ENCODE measurements at regions not wholly inside any gene's neighbourhood (a gene's known extent, or its start where the extent isn't known, plus 50 kb on each side); places are given as distances from the start of the nearest gene placed in this dataset.

DNA sequence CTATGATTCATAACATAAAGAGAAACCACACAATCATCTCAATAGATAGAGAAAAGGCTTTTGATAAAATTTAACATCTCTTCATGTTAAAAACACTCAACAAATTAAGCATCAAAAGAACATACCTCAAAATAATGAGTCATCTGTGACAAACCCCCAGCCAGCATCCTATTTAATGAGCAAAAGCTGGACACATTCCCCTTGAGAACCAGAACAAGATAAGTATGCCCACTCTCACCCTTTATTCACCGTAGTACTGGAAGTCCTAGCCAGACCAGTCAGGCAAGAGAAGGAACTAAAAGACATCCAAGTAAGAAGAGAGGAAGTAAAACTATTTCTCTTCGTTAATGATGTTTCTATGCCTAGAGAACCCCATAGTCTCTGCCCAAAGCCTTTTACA lies 507.2 kb downstream of the PABPC4L start:
- H3K4me3 ChIP-seq (ENCODE audit: severe bottlenecking): no peak overlapping the region
- ATAC-seq (ENCODE audit: low read depth) (no peak), DNase-seq (ENCODE audit: low spot score) (no peak)
- no peaks in the 10 kb centered on the region for H3K9me3 ChIP-seq (ENCODE audit: severe bottlenecking)
- H3K36me3 ChIP-seq (ENCODE audit: low read depth): no peaks in the 10 kb centered on the region
- no peak overlapping the region for H3K27ac ChIP-seq (ENCODE audit: poor library complexity, severe bottlenecking)
- H3K27me3 ChIP-seq (ENCODE audit: insufficient read depth, poor library complexity, severe bottlenecking): no peaks in the 10 kb centered on the region
- H3K4me1 ChIP-seq (ENCODE audit: insufficient read depth, poor library complexity, severe bottlenecking): no peaks in the 10 kb centered on the region
- no peak for TF ChIP-seq CTCF (IDR thresholded peaks at IDR 0.05; ENCODE audit: poor library complexity, severe bottlenecking)

- H3K4me3 ChIP-seq (ENCODE audit: severe bottlenecking): no peak overlapping the region
- no peaks in the 10 kb centered on the region for H3K9me3 ChIP-seq (ENCODE audit: severe bottlenecking)
- no peak overlapping the region for H3K27ac ChIP-seq (ENCODE audit: poor library complexity, severe bottlenecking)
- H3K36me3 ChIP-seq (ENCODE audit: low read depth): no peaks in the 10 kb centered on the region
- H3K4me1 ChIP-seq (ENCODE audit: insufficient read depth, poor library complexity, severe bottlenecking): no peaks in the 10 kb centered on the region
- no peaks in the 10 kb centered on the region for H3K27me3 ChIP-seq (ENCODE audit: insufficient read depth, poor library complexity, severe bottlenecking)
- DNase-seq (ENCODE audit: low spot score) (no peak), ATAC-seq (ENCODE audit: low read depth) (no peak)
- TF ChIP-seq CTCF (IDR thresholded peaks at IDR 0.05; ENCODE audit: poor library complexity, severe bottlenecking): no peak
Measured at GRCh38 chr4:133683967-133684366, 517.6 kb downstream of the PABPC4L start.

DNA sequence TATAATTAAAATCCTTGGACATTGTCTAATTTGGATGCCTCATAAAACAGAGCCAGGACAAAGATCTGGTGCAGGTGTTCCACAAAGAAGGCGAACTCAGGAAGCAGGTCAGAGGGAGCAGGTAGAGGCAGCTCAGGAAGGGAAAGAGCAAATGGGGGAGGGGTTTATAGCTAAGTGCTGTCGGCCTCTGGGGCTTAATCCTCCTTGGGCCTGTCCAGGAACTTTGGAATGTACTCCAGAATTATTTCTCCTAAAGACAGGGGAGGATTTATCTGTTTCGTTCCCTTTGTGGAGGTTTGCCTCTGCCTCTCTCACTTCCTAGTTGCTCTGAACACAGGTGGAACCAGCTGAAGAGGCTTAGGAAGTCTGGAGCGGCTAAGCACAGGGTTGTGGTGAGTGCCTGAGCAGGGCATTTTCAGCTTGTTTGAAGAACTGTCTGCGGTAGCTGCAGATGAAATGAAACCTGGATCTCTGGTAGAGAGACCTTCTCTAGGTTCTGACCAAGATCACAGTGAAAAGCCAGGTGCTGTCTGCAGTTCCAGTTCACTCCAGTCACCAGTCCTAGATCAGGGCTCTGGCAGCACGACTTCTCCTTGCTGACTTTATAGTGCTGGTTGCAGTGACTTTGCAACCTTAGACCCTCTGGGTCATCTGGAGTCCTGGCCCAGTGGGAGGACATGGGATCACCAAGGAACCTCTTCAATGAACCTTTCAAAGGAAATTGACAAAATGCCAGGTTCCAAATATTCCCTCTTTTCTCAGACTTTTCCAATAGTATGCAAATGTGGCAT lies 519.2 kb downstream of the PCDH10 start:
- Histone ChIP-seq H3K27ac (ENCODE audit: poor library complexity, severe bottlenecking) (no peak overlapping the region), H3K4me1 (ENCODE audit: insufficient read depth, poor library complexity, severe bottlenecking) (no peaks in the 10 kb centered on the region), H3K4me3 (ENCODE audit: severe bottlenecking) (no peak overlapping the region), H3K9me3 (ENCODE audit: severe bottlenecking) (no peaks in the 10 kb centered on the region), H3K27me3 (ENCODE audit: insufficient read depth, poor library complexity, severe bottlenecking) (no peaks in the 10 kb centered on the region), H3K36me3 (ENCODE audit: low read depth) (no peaks in the 10 kb centered on the region)
- TF ChIP-seq CTCF (IDR thresholded peaks at IDR 0.05; ENCODE audit: poor library complexity, severe bottlenecking): no peak
- DNase-seq (ENCODE audit: low spot score): no peak
- peak; percentile 21; the same call in 1 of the 3 replicates for ATAC-seq (ENCODE audit: low read depth)

DNA sequence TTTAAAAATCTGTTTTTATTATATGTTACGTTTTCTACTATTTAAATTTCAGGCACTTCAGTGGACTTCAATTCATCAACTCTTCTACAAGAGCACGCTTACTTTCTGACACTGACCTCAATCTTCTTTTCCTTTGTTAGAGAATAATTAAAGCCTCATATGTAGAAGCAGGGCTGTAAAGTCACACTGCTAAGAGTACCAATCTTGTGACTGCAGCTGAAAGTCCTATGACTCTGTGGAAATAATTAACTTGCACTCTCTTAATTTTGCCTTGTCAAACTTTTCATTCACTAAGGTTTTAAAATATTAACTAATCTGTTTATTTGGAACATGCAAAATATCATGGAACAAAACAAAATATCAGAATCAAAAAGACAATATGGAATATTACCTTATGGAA lies 498.1 kb downstream of the PCDH10 start:
- DNase-seq (ENCODE audit: low spot score): no peak
- Histone ChIP-seq H3K36me3 (ENCODE audit: low read depth) (no peaks in the 10 kb centered on the region), H3K27me3 (ENCODE audit: insufficient read depth, poor library complexity, severe bottlenecking) (no peaks in the 10 kb centered on the region), H3K9me3 (ENCODE audit: severe bottlenecking) (no peaks in the 10 kb centered on the region), H3K27ac (ENCODE audit: poor library complexity, severe bottlenecking) (no peak overlapping the region), H3K4me3 (ENCODE audit: severe bottlenecking) (no peak overlapping the region), H3K4me1 (ENCODE audit: insufficient read depth, poor library complexity, severe bottlenecking) (peaks cover 4% of the 10 kb centered on the region)
- TF ChIP-seq CTCF (IDR thresholded peaks at IDR 0.05; ENCODE audit: poor library complexity, severe bottlenecking): no peak
- no peak for ATAC-seq (ENCODE audit: low read depth)

- ATAC-seq (ENCODE audit: low read depth): no peak
Measured at GRCh38 chr4:133641191-133641590, 492.1 kb downstream of the PCDH10 start.

More at GRCh38 chr4:133641191-133641590, 492.1 kb downstream of the PCDH10 start:
- H3K27me3 ChIP-seq (ENCODE audit: insufficient read depth, poor library complexity, severe bottlenecking): no peaks in the 10 kb centered on the region
- no peaks in the 10 kb centered on the region for H3K9me3 ChIP-seq (ENCODE audit: severe bottlenecking)
- no peak for TF ChIP-seq CTCF (IDR thresholded peaks at IDR 0.05; ENCODE audit: poor library complexity, severe bottlenecking)
- no peak overlapping the region for H3K27ac ChIP-seq (ENCODE audit: poor library complexity, severe bottlenecking)
- H3K4me1 ChIP-seq (ENCODE audit: insufficient read depth, poor library complexity, severe bottlenecking): no peaks in the 10 kb centered on the region
- no peak overlapping the region for H3K4me3 ChIP-seq (ENCODE audit: severe bottlenecking)
- DNase-seq (ENCODE audit: low spot score): no peak
- no peaks in the 10 kb centered on the region for H3K36me3 ChIP-seq (ENCODE audit: low read depth)

All from RWPE2 (cell line).